Fibroblast of villous mesenchyme (primary cell): ENCODE measurements at regions not wholly inside any gene's neighbourhood (a gene's known extent, or its start where the extent isn't known, plus 50 kb on each side); places are given as distances from the start of the nearest gene placed in this dataset.

Experiments used
- DNase-seq: peaks from one replicate; pipeline ENCODE4 v3.0.0-alpha.2; 2010; ENCODE audit warnings: low read depth
- H3K4me3 ChIP-seq: 2 replicates; pipeline ENCODE4 v1.5.1; 2011; ENCODE audit warnings: low read depth, mild to moderate bottlenecking, low read length
- CTCF ChIP-seq: IDR thresholded peaks from 2 replicates; pipeline ENCODE4 v1.5.1; 2012; ENCODE audit warnings: low read depth, mild to moderate bottlenecking, low read length; ENCODE audit not compliant: insufficient read depth

GRCh38 chr11:37006563-37006962 lies 408.5 kb upstream of the RAG2 start:
- no peak overlapping the region for H3K4me3 ChIP-seq
- DNase-seq = no peak
- TF ChIP-seq CTCF = no peak

- DNase-seq = no peak
- H3K4me3 ChIP-seq = no peak overlapping the region
- TF ChIP-seq CTCF = no peak
Observed at GRCh38 chr11:37002831-37003230, 404.8 kb upstream of the RAG2 start.

GRCh38 chr11:36997656-36998055 lies 399.6 kb upstream of the RAG2 start:
- no peak for DNase-seq
- H3K4me3 ChIP-seq = no peak overlapping the region
- no peak for TF ChIP-seq CTCF

- TF ChIP-seq CTCF = no peak
- DNase-seq = no peak
Observed at GRCh38 chr11:36996795-36997194, 398.8 kb upstream of the RAG2 start.

GRCh38 chr11:36994208-36994607 lies 396.2 kb upstream of the RAG2 start:
- no peak overlapping the region for H3K4me3 ChIP-seq
- TF ChIP-seq CTCF = no peak
- DNase-seq = no peak

More at GRCh38 chr11:36996795-36997194, 398.8 kb upstream of the RAG2 start:
- no peak overlapping the region for H3K4me3 ChIP-seq

- no peak for TF ChIP-seq CTCF
- DNase-seq = no peak
Observed at GRCh38 chr11:36988556-36988955, 390.5 kb upstream of the RAG2 start.

GRCh38 chr11:36985562-36985961 lies 387.5 kb upstream of the RAG2 start:
- TF ChIP-seq CTCF = no peak
- H3K4me3 ChIP-seq = no peak overlapping the region
- no peak for DNase-seq

More at GRCh38 chr11:36988556-36988955, 390.5 kb upstream of the RAG2 start:
- no peak overlapping the region for H3K4me3 ChIP-seq
